Common myeloid progenitor, CD34-positive (primary cell): ENCODE measurements at regions not wholly inside any gene's neighbourhood (a gene's known extent, or its start where the extent isn't known, plus 50 kb on each side); places are given as distances from the start of the nearest gene placed in this dataset.

Experiments used
- CTCF ChIA-PET: fragments of 350-600 bp; sonication (Branson Sonifier 250); formaldehyde crosslinking; loops from one replicate; lab custom pipeline; 2021; ENCODE audit warnings: antibody characterized with exemption; lab: Charles Lee
- POLR2A ChIA-PET: fragments of 350-600 bp; sonication (Branson Sonifier 250); formaldehyde crosslinking; loops from one replicate; lab custom pipeline; 2021; ENCODE audit warnings: antibody characterized with exemption; lab: Charles Lee
- DNase-seq, 3 donors: peaks; one replicate each; pipeline versions ENCODE4 v3.0.0 to v3.0.0-alpha.2; 2013
- H3K27ac ChIP-seq, 2 experiments: 1 replicate in 1 of 2; 2 replicates in 1 of 2; pipeline ENCODE4 v1.7.0; 2013; ENCODE audit warnings: inconsistent platforms in 2 of 2, low read length in 2 of 2, mild to moderate bottlenecking in 2 of 2, low read depth in 1 of 2, moderate library complexity in 1 of 2; ENCODE audit not compliant: severe bottlenecking in 2 of 2, insufficient read depth in 1 of 2, poor library complexity in 1 of 2
- H3K27me3 ChIP-seq, 5 experiments: replicated peaks in 2 of 5; 1 replicate in 3 of 5; 2 replicates in 2 of 5; pipeline versions ENCODE4 v1.6.1 to v1.7.0; 2013; ENCODE audit warnings: low read length in 4 of 5, mild to moderate bottlenecking in 2 of 5, moderate library complexity in 2 of 5, inconsistent platforms in 1 of 5; ENCODE audit not compliant: insufficient read depth in 5 of 5, control insufficient read depth in 4 of 5
- H3K36me3 ChIP-seq, 4 experiments: 1 replicate in 2 of 4; 2 replicates in 2 of 4; pipeline versions ENCODE4 v1.6.1 to v1.7.0; 2013; ENCODE audit warnings: low read length in 3 of 4, control low read depth in 1 of 4, mild to moderate bottlenecking in 1 of 4; ENCODE audit not compliant: control insufficient read depth in 4 of 4, insufficient read depth in 4 of 4
- H3K4me1 ChIP-seq, 4 experiments: 1 replicate in 3 of 4; 2 replicates in 1 of 4; pipeline versions ENCODE4 v1.6.1 to v1.7.1; 2013; ENCODE audit warnings: low read length in 3 of 4, mild to moderate bottlenecking in 3 of 4, control low read depth in 1 of 4, inconsistent platforms in 1 of 4, moderate library complexity in 1 of 4; ENCODE audit not compliant: control insufficient read depth in 4 of 4, insufficient read depth in 4 of 4; ENCODE audit errors: control extremely low read depth in 1 of 4
- H3K4me3 ChIP-seq, 7 experiments: 1 replicate in 4 of 7; 2 replicates in 3 of 7; pipeline versions ENCODE4 v1.5.1 to v1.7.0; 2013; ENCODE audit warnings: mild to moderate bottlenecking in 7 of 7, low read length in 6 of 7, moderate library complexity in 6 of 7, inconsistent platforms in 2 of 7, low read depth in 2 of 7, control low read depth in 1 of 7; ENCODE audit not compliant: insufficient read depth in 4 of 7, control insufficient read depth in 1 of 7; ENCODE audit errors: extremely low read depth in 1 of 7
- H3K9me3 ChIP-seq, 5 experiments: 1 replicate in 4 of 5; 2 replicates in 1 of 5; pipeline versions ENCODE4 v1.6.1 to v1.7.1; 2013; ENCODE audit warnings: low read length in 4 of 5, mild to moderate bottlenecking in 2 of 5, inconsistent platforms in 1 of 5, low read depth in 1 of 5, moderate library complexity in 1 of 5; ENCODE audit not compliant: control insufficient read depth in 4 of 5, insufficient read depth in 2 of 5; ENCODE audit errors: control extremely low read depth in 1 of 5
- WGBS: methylation state at CpG from one replicate; pipeline ENCODE4 v1.1.5; 2013; ENCODE audit not compliant: insufficient coverage; 5-methylcytosine and 5-hydroxymethylcytosine counted together

- DNase-seq, result no peak
- H3K36me3 ChIP-seq, result no peaks in the 10 kb centered on the region
- H3K9me3 ChIP-seq, result no peaks in the 10 kb centered on the region
- POLR2A ChIA-PET, result interaction anchor here (0.6 kb wide), 1 partner anchor 468 kb away, joined by 3 read pairs; no protein-coding TSS in a partner anchor
- H3K4me3 ChIP-seq, result no peak overlapping the region
- H3K27me3 ChIP-seq, result peaks cover 0 to 11% (median 5%) of the 10 kb centered on the region in 5 experiments
- H3K27ac ChIP-seq, result no peak overlapping the region
- WGBS, result 100% methylated on average over 3 of the region's 5 CpGs
- H3K4me1 ChIP-seq, result no peaks in the 10 kb centered on the region
- CTCF ChIA-PET, result interaction anchor here (1.2 to 2.7 kb wide), 2 partner anchors 10 to 520 kb away, joined by 3 to 10 read pairs; no protein-coding TSS in a partner anchor
These were observed 102.6 kb upstream of the GPR26 start for GRCh38 chr10:123563581-123563855.

GRCh38 chr10:123563994-123564393, 102.2 kb upstream of the GPR26 start:
- POLR2A ChIA-PET, result interaction anchor here (0.6 kb wide), 1 partner anchor 468 kb away, joined by 3 read pairs; no protein-coding TSS in a partner anchor
- Histone ChIP-seq H3K4me1 (no peaks in the 10 kb centered on the region), H3K27me3 (peaks cover 0 to 12% (median 5%) of the 10 kb centered on the region in 5 experiments), H3K4me3 (no peak overlapping the region), H3K36me3 (no peaks in the 10 kb centered on the region), H3K27ac (no peak overlapping the region), H3K9me3 (no peaks in the 10 kb centered on the region)
- no peak for DNase-seq
- CTCF ChIA-PET, result interaction anchor here (1.2 to 2.7 kb wide), 2 partner anchors 9 to 521 kb away, joined by 3 to 10 read pairs; no protein-coding TSS in a partner anchor
- 83% methylated on average over 5 of the region's 5 CpGs for WGBS

- 96% methylated on average over 2 of the region's 4 CpGs for WGBS
- POLR2A ChIA-PET, result no interaction called here
- CTCF ChIA-PET, result interaction anchor here (1.2 to 2.7 kb wide), 2 partner anchors 9 to 522 kb away, joined by 3 to 10 read pairs; no protein-coding TSS in a partner anchor
- Histone ChIP-seq H3K4me3 (no peak overlapping the region), H3K4me1 (no peaks in the 10 kb centered on the region), H3K27ac (no peak overlapping the region), H3K36me3 (no peaks in the 10 kb centered on the region), H3K27me3 (peaks cover 0 to 12% (median 6%) of the 10 kb centered on the region in 5 experiments), H3K9me3 (no peaks in the 10 kb centered on the region)
- no peak for DNase-seq
These were observed 101.5 kb upstream of the GPR26 start for GRCh38 chr10:123564631-123565030.

- no peak for DNase-seq
- POLR2A ChIA-PET, result no interaction called here
- no peak overlapping the region for H3K27ac ChIP-seq
These were observed 100.2 kb upstream of the GPR26 start for GRCh38 chr10:123565691-123566660.

GRCh38 chr10:123567984-123568739, 98.0 kb upstream of the GPR26 start:
- Histone ChIP-seq H3K27me3 (peaks cover 0 to 31% (median 2%) of the 10 kb centered on the region in 5 experiments), H3K36me3 (no peaks in the 10 kb centered on the region), H3K9me3 (no peaks in the 10 kb centered on the region), H3K4me3 (no peak overlapping the region), H3K4me1 (no peaks in the 10 kb centered on the region), H3K27ac (no peak overlapping the region)
- no peak for DNase-seq
- POLR2A ChIA-PET, result no interaction called here
- WGBS, result 98% methylated on average over 13 of the region's 21 CpGs
- CTCF ChIA-PET, result interaction anchor here (1.3 kb wide), 1 partner anchor 525 kb away, joined by 3 read pairs; no protein-coding TSS in a partner anchor

More at GRCh38 chr10:123565691-123566660, 100.2 kb upstream of the GPR26 start:
- peaks cover 0 to 18% (median 6%) of the 10 kb centered on the region in 5 experiments for H3K27me3 ChIP-seq
- no peak overlapping the region for H3K4me3 ChIP-seq
- no peaks in the 10 kb centered on the region for H3K4me1 ChIP-seq
- no peaks in the 10 kb centered on the region for H3K36me3 ChIP-seq
- H3K9me3 ChIP-seq, result no peaks in the 10 kb centered on the region
- CTCF ChIA-PET, result interaction anchor here (1.2 kb wide), 1 partner anchor 523 kb away, joined by 3 read pairs; no protein-coding TSS in a partner anchor
- WGBS, result 86% methylated on average over 10 of the region's 14 CpGs

- DNase-seq, result no peak
- Histone ChIP-seq H3K36me3 (no peaks in the 10 kb centered on the region), H3K4me1 (no peaks in the 10 kb centered on the region), H3K27me3 (peaks cover 0 to 33% (median 2%) of the 10 kb centered on the region in 5 experiments), H3K9me3 (no peaks in the 10 kb centered on the region), H3K27ac (no peak overlapping the region), H3K4me3 (no peak overlapping the region)
- ChIA-PET CTCF (no interaction called here), POLR2A (no interaction called here)
- WGBS, result 91% methylated on average over 6 of the region's 6 CpGs
These were observed 97.4 kb upstream of the GPR26 start for GRCh38 chr10:123568751-123569150.
